AG09309 (cell line): ENCODE measurements at regions not wholly inside any gene's neighbourhood (a gene's known extent, or its start where the extent isn't known, plus 50 kb on each side); places are given as distances from the start of the nearest gene placed in this dataset.
"Not testable (repeated sequence)": the region's sequence is repeated elsewhere in the genome, so short reads cannot be mapped to it uniquely, and the experiment has no call there.

Source experiments
- DNase-seq: peaks from one replicate; pipeline ENCODE4 v3.0.0-alpha.2; 2010; ENCODE audit warnings: low read depth
- H3K4me3 ChIP-seq: 2 replicates; pipeline ENCODE4 v1.5.1; 2011; ENCODE audit warnings: mild to moderate bottlenecking, low read depth, low read length, moderate library complexity; ENCODE audit not compliant: control insufficient read depth
- CTCF ChIP-seq: IDR thresholded peaks from 2 replicates; pipeline ENCODE4 v1.5.1; 2011; ENCODE audit warnings: mild to moderate bottlenecking, low read depth, low read length, inconsistent platforms; ENCODE audit not compliant: insufficient read depth, control insufficient read depth; ENCODE audit errors: missing control alignments

- TF ChIP-seq CTCF = no peak
- no peak for DNase-seq
- H3K4me3 ChIP-seq = no peak overlapping the region
Observed at GRCh38 chr7:136400877-136401276, 423.7 kb upstream of the MTPN start.

GRCh38 chr7:136399385-136399784 lies 422.2 kb upstream of the MTPN start:
- no peak overlapping the region for H3K4me3 ChIP-seq
- TF ChIP-seq CTCF = no peak
- DNase-seq = no peak

GRCh38 chr7:136392856-136393255 lies 415.7 kb upstream of the MTPN start:
- no peak for TF ChIP-seq CTCF
- no peak for DNase-seq
- no peak overlapping the region for H3K4me3 ChIP-seq

- no peak overlapping the region for H3K4me3 ChIP-seq
- no peak for DNase-seq
- TF ChIP-seq CTCF = no peak
Observed at GRCh38 chr7:136391371-136391770, 414.2 kb upstream of the MTPN start.

GRCh38 chr7:136389933-136390332 lies 412.8 kb upstream of the MTPN start:
- no peak overlapping the region for H3K4me3 ChIP-seq
- DNase-seq = no peak
- TF ChIP-seq CTCF = no peak

- no peak for DNase-seq
- H3K4me3 ChIP-seq = no peak overlapping the region
- no peak for TF ChIP-seq CTCF
Observed at GRCh38 chr7:136386876-136387275, 409.7 kb upstream of the MTPN start.

- DNase-seq, H3K4me3 ChIP-seq: not testable (repeated sequence)
Observed at GRCh38 chr7:136371409-136371808, 394.2 kb upstream of the MTPN start.

- TF ChIP-seq CTCF = no peak
- DNase-seq = no peak
- H3K4me3 ChIP-seq = no peak overlapping the region
Observed at GRCh38 chr7:136370137-136370536, 393.0 kb upstream of the MTPN start.
